ENCODE measurements at regions not wholly inside any gene's neighbourhood (a gene's known extent, or its start where the extent isn't known, plus 50 kb on each side); places are given as distances from the start of the nearest gene placed in this dataset.

DNA sequence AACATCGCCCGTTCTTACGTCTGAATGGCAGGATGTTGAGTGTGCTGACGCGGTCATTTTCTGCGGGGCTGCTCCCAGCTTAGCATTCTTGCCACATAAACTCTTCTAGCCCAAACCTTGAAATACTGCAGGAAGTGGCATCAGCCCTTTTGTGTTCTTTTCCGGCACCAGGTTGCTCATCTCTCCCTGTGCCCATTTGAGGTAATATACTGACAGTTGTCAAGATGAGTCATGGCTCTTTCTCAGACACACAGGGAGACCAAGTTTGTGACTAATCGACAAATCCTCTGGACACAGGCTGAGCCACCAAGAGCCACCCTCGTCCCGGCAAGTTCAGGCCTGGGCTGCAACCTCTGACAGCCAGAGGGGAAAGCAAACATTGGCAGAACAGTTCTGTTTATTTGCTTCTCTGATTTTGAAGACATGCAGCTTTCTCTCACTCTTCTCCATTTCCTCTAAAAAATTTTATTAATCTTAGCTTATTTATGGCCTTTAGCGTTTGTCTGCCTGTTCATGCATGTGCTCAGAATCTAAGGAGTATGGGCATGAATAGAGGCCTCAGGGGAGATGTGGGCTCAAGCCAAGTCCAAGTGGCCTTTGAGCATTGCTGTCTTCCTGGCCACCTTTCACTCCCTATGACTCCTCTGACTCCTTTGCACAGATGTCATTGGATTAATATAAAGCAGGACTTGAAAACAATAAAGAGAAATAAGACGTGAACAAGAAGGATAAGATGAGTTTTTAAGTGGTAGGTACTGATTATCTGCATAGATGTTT, 328.2 kb upstream of the JAG1 start:
- no peak for DNase-seq

DNA sequence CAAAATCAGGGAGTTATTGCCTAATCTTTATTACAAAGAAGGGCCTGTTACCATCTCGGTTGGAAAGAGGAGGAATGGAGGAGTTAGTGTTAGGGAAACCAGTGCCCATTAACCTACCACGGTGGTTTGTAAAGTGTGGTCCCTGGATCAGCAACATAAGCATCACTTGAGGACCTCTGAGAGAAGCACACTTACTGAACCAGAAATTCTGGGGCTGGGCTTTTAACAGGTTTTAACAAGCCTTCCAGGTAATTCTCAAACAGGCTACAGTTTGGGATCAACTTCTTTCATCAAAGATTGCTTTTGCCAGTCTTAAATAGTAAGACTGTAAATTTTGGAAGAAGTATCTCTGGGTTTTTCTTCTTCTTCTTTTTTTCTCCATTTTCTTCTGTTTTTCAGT, 329.5 kb upstream of the JAG1 start:
- DNase-seq = no peak

DNA sequence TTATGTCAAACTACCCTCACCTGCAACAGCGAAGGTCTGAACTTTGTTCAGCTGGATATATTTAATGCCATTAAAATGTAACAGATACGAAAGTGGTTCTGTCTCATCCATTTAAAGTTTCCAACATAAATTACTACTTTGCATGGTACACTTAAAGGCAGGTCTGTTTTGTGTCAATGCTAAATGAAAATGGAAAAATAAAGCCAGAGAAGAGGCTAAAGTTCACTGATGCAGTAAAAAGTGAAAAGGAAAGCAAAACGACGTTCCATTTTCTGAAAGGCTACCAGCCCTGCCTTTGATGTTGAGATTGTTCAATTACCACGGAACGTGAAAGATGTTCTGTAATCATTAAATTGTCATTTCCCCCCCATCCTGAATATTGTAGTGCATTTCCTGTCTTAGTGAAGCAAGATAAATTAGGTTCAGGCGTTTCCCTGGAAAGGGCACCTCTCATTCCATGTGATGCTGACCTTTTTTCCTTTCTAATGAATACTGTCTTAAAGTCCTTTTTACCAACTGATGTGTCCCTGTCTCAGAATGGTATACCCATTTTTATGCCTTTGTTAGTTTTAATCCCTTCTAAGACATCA, 334.7 kb upstream of the JAG1 start:
- DNase-seq = no peak

DNA sequence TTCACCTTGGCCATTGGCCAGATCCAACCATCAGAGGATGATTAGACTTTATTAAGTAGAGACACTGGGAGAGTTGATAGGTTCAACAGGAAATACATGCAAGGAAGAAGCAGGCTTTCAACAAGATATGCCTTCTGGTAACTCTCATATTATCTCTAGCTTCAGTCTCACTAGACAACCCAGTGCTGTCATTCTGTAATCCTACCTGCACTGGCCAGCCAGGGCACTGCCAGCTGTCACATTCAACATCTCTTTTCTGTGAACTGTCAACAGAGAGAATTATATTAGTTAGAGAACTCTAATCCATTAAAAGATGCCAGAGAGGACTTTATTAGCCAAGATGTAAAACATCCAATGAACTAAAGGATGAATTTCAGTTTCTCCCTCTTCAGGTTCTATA, 337.9 kb upstream of the JAG1 start:
- DNase-seq = no peak

DNA sequence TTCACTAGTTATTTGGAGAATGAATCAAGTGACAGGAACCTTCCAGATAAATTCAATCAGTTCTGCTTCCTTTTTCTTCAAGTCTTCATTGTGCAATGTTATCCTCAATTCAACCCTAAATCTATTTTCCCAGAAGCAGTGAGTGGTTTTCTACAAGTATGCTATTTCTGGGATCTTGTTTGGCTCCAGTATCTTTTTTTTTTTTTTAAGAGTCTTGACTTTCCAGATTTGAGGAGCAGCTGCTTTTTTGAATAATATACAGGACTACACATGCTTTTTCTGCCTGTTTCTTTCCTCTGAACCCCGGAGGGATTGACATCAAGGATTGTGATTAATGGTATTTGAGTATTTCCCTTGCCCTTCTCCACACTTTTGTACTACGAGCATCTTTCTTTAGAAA, 339.2 kb upstream of the JAG1 start:
- no peak for DNase-seq

DNA sequence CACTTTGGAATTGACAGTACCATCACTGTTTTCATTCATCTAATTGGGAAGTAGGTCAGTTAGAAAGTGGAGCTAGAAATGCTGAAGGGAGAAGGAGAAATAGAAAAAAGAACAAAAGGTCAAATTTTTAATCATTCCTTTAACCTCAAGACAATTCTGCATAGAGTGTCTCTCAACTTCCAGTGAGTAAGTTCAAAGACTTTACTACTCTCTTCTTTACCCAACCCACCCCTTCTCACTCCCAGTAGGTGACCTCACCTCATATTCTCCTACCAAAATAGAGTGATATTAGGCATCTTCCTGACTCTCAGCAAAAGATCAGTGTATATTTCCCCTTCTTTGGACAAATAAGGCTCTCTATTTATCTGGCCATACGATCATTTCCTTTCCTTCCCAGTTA, 340.0 kb upstream of the JAG1 start:
- DNase-seq = no peak

DNA sequence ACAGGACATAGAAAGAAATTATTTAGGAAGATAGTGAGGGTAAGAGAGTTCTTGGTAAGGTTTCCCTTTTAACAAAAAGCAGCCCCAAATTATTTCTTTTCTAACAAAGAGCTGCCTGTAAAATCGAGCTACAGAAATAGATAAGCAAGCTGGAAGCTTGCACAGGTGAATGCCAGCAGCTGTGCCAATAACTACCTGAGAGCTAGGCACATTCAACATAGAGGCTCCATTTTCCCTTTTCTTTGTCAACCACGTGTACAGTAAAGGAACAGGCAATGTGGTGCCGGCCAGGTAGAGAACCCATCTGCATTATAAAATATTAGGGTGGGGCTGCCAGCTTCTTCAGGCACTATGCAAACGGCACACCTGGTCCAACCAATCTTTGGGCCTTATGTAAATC, 341.6 kb upstream of the JAG1 start:
- DNase-seq = no peak

DNA sequence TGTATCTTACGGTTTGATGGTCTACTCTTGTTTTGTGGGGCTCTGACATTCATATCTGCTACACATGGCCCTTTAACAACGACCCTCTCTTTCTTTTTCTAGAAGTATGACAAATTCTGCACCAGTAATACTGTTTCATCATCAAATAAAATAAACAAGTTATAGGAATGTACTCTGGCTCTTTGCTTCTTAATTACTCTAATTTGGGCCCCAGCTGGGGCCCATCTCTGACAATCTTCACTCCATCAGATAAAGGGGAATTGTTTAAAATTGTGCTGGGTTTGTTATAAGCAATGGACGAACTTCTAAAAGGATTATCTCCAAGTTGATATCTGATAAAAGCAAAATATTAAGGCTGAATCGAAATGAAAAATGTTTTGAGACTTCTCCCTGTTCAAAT, 343.6 kb upstream of the JAG1 start:
- no peak for DNase-seq

DNA sequence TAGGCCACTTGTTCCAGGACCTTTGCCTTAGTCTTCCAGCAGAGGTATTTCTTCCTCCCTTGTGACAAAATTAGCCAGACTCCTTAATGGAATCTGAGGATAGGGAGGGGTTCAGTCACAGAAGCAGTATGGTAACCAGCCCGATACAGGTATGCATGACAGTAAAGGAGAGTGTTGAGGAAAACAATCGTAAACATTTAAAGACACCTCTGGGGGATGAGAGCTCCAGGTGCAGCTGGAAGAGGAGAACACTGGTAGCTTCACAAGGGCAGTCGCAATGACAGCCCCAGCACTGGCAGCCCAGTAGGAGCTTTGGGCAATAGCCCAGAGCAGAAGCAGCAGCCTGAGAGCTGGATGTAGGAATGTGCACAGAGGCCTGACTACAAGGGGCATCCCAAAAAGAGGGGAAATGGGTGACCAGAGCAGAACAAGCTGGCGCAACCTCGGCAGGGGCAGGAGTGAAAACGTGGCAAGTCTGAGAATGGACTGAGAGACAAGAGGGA, 344.9 kb upstream of the JAG1 start:
- DNase-seq = no peak

DNA sequence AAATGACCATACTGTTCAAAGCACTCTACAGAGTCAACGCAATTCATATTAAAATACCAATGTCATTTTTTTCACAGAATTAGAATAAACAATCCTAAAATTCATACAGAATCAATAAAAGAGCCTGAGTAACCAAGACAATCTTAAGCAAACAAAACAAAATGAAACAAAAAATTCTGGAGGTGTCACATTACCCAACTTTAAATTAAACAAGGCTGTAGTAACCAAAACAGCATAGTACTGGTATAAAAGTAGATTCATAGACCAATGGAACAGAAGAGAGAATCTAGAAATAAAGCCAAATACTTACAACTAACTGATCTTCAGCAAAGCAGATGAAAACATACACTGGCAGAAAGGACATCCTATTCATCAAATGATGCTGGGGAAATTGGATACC, 346.9 kb upstream of the JAG1 start:
- DNase-seq = no peak

DNA sequence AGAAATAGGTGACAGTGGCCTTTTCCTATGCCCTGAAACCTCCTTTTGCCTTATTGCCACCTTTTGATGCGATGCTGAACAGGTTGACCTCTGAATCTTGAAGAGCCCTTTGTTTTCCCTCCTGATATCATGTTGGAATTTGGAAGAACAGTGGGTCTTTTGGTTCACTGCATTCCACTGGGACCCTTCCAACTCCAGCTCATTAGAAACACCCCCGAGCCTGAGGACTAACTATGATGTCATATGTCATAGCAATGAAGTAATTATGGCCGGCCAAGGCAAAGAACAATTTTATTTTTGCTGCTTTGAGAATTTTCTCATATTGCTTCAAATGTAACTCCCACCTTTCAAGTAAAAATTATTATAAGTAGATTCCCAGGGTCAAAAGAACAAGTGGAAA, 353.4 kb upstream of the JAG1 start:
- DNase-seq = no peak

DNA sequence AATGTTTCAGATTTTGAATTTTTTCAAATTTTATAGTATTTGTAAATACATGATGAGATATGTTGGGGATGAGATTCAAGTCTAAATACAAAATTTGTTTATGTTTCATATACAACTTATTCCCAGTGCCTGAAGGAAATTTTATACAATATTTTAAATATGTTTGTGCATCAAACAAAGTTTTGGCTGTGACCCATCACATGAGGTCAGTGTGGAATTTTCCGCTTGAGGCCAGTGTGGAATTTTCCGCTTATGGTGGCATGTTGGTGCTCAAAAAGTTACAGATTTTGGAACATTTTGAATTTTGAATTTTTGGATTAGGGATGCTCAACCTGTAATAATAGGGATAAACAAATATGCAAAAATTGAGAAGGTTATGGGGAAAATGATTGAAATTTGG, 356.6 kb upstream of the JAG1 start:
- no peak for DNase-seq

DNA sequence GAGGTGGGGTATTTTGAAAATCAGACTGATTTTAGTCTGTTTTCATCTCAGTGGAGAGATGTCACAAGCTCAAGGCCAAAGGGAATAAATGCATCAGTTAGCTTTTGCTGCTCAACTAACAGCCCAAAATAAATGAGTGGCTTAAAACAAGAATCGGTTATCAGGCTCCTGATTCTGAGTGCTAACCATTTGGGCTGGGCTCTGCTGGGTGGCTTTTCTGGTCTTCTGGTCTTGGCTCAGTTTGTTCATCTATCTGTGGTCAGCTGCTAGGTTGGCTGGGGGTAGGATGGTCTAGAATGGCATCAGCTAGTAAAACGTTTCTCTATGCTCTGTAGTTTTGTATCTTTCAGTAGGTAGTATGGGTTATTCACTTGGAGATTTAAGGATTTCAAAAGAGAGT, 357.5 kb upstream of the JAG1 start:
- DNase-seq = no peak

DNA sequence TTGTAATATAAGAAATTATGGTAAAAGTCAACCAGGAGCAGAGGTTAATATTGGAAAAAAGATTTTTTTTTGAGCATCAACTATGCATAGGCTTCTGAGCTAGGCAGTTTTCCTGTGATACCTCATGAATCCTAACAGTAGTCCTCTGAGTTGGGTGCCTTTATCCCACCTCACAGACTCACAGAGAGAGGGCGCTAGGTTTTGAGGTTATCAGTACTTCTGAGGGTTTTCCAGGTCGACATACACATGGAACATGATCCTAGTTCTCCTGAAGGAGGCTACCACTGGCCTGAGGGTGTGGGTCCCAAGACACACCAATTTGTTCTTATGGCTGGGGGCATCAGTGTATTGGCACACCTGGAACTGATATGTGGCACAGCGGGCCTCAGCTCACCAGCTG, 358.8 kb upstream of the JAG1 start:
- no peak for DNase-seq

DNA sequence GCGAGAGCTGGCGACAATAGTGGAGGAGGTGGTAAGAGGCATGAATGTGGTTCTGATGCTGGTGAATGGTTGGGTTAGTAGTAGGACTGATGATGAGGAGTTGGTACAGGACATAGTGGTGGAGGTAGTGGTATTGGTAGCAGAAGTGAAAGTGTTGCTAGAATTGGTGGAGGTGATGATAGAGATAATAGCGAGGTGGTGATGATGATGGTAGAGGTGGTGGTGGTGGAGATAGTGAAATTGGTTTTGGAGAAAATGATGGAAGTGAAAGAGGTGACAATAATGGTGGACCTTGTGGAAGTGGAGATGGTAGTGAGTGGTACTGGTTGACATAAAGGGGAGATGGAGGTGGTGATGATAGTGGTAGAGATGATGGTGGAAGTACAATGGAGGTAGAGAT, 360.2 kb upstream of the JAG1 start:
- DNase-seq = no peak

DNA sequence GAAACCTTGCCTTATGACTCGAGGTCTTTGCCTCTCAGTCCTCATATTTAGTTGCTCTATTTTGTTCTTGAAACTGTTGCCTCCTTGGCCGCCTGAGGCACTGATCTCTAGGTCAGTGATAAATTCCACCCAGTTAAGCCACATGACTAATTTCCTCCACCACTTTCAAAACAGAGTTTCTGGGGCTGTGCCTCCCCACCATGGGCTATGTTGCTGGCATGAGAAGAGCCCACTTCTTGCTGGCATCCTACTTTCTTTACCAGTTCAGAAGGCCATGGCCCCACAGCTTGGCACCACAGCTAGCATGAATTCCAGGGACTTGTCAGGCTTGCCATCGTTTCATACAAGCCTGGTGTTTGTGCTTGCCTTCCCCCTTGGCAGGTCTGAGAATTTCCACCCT, 361.4 kb upstream of the JAG1 start:
- DNase-seq = no peak

DNA sequence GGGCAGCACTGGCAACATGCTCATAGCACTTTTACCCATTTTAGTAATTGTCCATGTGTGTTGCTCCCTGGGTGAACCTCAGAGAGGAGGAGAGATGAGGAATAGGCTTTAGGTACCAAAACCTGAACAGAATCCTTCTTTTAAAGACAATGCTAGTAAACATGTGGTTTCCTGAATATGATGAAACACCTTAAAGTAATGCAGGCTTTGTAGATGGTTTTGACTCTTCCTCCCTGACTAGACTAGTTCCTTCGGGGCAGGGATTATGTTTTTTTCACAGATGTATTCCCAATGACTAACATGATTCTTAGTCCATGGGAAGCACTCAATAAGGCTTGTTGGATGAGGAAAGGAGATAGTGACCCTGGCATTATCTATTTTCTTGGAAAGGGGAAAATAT, 367.6 kb upstream of the JAG1 start:
- DNase-seq = no peak

DNA sequence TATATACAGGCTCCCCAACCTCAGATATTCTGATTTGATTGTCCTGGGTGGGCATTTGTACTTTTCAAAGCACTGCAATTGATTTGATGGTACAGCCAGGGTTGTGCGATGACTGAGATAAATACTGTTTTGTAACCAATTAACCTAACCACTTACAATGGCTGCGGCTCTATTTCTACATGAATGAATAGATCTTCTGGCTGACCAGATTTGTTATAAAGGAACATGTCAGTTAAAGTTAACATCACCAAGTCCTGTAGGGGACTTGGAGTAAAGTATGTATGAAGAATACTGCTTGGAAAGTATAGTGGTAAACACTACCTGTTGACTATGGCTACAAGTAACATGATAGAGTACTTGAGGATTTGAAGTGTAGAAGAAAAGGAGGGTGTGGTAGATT, 369.2 kb upstream of the JAG1 start:
- no peak for DNase-seq

DNA sequence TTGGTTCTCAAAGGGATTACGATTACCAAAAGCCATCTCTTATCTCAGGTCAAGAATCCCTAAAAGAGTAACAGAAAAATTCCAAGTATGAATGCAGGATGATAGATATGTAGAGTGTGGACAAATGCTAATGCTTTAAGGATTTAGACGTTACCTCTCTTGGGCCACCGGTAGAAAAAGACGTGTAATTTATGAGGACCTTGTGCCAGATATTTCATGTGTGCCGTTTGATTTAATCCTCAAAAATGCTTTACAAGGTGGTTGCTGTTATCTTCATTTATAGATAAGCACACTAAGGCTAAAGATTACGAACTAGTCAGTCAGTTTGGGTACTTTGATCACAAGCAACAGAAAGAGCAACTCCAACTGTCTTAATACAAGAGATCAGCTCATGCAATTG, 370.8 kb upstream of the JAG1 start:
- no peak for DNase-seq

DNA sequence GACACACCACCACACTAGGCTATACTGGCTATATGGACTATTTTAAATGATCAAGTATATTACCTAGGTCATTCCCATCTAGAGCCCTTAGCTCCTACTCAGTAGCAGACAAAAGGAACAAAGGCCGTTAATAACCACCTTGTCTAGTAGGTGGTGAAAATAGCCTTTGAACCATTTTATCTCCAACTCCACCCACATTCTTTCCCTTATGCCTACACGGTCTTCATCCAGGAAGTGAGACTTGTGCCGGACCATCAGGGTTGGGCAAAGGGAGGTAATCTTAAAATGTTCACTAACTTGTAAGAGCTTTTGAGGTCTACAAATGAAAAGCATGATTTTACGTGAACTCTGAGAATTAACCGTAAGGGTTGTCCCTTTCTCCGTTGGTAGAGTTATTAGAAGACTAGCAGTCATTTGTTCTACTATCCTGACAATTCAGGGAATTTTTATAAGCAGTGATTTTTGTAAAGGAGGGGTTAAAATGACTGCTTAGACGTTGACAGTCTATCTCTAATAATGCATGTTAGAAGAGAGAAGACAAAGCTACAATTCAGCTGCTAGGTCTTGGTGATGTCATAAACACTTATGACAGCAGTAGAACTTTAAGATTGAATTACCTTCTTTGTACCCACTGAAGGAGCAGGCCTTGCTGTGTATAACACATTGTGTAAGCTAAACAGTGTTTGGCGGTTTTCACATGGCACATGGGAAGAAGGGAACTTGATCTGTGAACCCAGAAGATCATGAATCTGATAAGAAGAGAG, 371.8 kb upstream of the JAG1 start:
- no peak for DNase-seq

DNA sequence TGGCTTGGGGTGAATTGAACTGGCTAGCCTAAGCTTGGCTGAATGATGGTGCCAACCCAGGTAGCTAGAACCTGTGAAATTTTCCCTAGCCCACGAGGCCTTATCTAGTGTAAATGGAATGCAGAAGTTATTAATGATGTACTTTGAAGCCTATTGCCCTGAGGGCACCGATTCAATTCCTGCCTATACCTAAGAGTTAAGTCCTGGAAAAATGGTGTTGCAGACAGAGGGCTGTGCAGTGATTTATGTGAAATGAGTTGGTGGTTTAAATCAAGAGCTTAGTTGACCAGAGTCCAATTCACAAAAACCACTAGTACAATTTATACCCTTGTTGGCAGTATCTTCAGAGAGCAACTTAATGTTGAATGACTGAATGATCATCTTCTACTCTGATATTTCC, 373.8 kb upstream of the JAG1 start:
- no peak for DNase-seq

DNA sequence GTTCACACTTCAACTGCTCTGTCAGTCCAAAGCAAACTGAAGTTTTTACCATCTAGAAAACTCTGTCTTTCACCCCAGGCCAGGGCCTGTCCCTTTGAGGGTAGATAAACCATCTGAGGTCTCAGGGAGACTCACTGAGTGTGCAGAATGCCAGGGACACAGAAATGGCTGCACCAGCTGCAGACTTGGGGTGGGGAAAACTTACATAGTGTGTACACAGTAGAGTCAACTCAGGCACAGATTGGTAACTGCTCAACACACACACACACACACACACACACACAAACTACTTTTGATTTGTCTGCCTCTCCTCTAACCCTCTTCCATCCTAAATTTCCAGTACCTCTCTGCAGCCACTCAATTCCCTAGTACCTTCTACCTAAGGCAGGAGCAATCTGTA, 374.9 kb upstream of the JAG1 start:
- DNase-seq = no peak

DNA sequence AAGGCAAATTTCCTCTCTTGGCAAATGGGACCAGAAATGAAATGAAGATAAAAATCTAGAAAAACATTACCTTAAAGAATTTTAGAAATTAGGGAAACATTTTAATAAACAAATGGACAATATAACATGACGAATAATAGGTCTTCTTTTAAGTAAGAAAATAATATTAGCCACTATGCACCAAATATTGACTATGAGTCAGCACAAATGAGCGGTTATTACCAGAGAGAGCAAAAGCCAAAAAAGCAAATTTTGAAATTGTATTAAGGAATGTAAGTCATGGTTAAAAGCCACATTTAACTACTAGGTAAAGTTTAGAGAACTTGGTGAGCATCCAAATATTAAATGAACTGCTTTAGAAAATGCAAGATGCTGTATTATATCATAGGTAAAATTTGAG, 376.6 kb upstream of the JAG1 start:
- no peak for DNase-seq

DNA sequence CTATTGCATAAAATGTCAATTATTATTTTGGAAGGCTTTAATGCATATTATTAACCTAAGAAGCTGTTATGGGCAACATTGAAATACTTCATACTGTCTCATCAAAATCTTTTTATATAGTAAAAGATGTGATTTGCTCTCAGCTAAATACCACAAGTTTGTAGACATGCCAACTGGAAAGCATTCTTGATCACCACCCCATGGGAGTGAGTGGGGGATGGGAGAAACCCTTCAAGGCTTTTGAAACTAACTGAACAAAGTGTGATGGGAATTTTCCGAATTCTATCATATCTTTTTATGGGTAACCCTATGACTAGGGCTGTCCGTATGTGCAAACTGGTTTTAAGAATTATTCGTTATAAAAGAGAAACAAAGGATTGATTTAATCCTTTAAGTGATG, 377.3 kb upstream of the JAG1 start:
- no peak for DNase-seq

Data from stimulated activated CD4-positive, alpha-beta T cell treated with anti-CD3 and anti-CD28 coated beads, Interleukin-4, amount 100 ng/mL, for 1 hour (primary cell).